Tibial nerve (tissue), 3 donors: ENCODE measurements at regions not wholly inside any gene's neighbourhood (a gene's known extent, or its start where the extent isn't known, plus 50 kb on each side); places are given as distances from the start of the nearest gene placed in this dataset.

Experiments used
- POLR2A ChIP-seq, 2 donors: fragments of 450-650 bp; IDR thresholded peaks; one replicate each; pipeline ENCODE4 v1.6.1; 2017; ENCODE audit warnings: antibody characterized with exemption in 2 of 2, mild to moderate bottlenecking in 2 of 2, moderate library complexity in 2 of 2
- TF ChIP-seq, protein P1 (sequence below), 5 experiments: fragments of 200-600 bp in 3 of 5; fragments of 450-650 bp in 2 of 5; sonication (generic) in 3 of 5; IDR thresholded peaks; one replicate each; pipeline ENCODE4 v1.5.1; 2016 to 2019; ENCODE audit warnings: antibody characterized with exemption in 5 of 5, mild to moderate bottlenecking in 3 of 5, moderate library complexity in 2 of 5

DNA sequence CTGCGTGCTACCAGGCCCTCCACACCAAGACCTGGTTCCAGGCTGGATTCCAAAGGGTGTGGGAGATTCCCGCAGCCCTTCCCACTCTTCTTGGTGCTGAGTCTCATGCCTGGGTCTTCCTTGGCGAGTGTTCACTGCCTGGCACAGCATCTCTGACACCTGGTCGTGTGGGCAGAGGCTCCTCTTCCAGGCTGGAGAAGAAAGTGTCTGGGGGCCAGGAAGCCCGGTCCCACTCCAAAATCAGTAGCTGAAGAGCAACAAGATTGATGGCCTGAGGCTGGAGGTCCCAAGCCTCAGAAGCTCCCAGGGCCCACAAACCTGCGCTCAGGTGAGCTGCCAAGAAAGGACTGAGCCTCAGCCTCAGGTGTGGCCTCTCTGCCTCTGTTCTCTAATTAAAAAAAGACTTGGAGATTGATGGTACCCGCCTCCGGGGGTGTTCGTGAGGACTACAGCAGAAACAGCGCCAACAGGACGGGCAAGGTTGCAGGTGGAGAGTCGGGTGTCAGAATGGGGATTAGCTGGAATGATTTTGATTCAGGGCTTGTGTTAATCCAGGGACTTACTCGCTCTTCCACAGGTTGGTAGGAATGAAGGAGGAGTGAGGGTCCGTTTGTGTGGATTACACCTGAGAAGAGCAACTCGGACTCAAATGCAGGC is 217.5 kb downstream of the TEX29 start:
- TF ChIP-seq, protein P1, sequence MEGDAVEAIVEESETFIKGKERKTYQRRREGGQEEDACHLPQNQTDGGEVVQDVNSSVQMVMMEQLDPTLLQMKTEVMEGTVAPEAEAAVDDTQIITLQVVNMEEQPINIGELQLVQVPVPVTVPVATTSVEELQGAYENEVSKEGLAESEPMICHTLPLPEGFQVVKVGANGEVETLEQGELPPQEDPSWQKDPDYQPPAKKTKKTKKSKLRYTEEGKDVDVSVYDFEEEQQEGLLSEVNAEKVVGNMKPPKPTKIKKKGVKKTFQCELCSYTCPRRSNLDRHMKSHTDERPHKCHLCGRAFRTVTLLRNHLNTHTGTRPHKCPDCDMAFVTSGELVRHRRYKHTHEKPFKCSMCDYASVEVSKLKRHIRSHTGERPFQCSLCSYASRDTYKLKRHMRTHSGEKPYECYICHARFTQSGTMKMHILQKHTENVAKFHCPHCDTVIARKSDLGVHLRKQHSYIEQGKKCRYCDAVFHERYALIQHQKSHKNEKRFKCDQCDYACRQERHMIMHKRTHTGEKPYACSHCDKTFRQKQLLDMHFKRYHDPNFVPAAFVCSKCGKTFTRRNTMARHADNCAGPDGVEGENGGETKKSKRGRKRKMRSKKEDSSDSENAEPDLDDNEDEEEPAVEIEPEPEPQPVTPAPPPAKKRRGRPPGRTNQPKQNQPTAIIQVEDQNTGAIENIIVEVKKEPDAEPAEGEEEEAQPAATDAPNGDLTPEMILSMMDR (IDR thresholded peaks at IDR 0.05): no peak
- TF ChIP-seq POLR2A (IDR thresholded peaks at IDR 0.05): no peak
